Activated B cell treated with CpG ODN at 0.5 μM for 24 hours (primary cell): ENCODE measurements at regions not wholly inside any gene's neighbourhood (a gene's known extent, or its start where the extent isn't known, plus 50 kb on each side); places are given as distances from the start of the nearest gene placed in this dataset.

Experiments
- ATAC-seq: fragments of 200-7000 bp; cut with Tn5 transposase; one replicate; pipeline ENCODE4 v1.10.0; 2021; ENCODE audit warnings: low read depth, mild to moderate bottlenecking, moderate library complexity
- CTCF ChIA-PET: fragments of 350-600 bp; sonication (Branson Sonifier 250); formaldehyde crosslinking; loops from one replicate; lab custom pipeline; 2021; ENCODE audit warnings: antibody characterized with exemption; lab: Charles Lee
- POLR2A ChIA-PET: fragments of 350-600 bp; sonication (Branson Sonifier 250); formaldehyde crosslinking; loops from one replicate; lab custom pipeline; 2021; ENCODE audit warnings: antibody characterized with exemption; lab: Charles Lee
- DNase-seq: peaks from one replicate; pipeline ENCODE4 v3.0.0; 2022
- H3K27ac Mint-ChIP-seq: one replicate; pipeline ENCODE4 v1.8.0; 2020; ENCODE audit warnings: mixed read lengths
- H3K27me3 Mint-ChIP-seq: one replicate; pipeline ENCODE4 v1.8.0; 2021; ENCODE audit warnings: mixed read lengths
- H3K36me3 Mint-ChIP-seq: one replicate; pipeline ENCODE4 v1.8.0; 2021; ENCODE audit warnings: low read depth, mixed read lengths
- H3K4me1 Mint-ChIP-seq: one replicate; pipeline ENCODE4 v1.8.0; 2021; ENCODE audit warnings: mixed read lengths
- H3K4me3 Mint-ChIP-seq: one replicate; pipeline ENCODE4 v1.8.0; 2020; ENCODE audit warnings: mild to moderate bottlenecking, mixed read lengths
- H3K9me3 Mint-ChIP-seq: one replicate; pipeline ENCODE4 v1.8.0; 2020; ENCODE audit warnings: mixed read lengths
- intact Hi-C: fragments of 100-400 bp; cut with micrococcal nuclease; formaldehyde crosslinking; loops from one replicate; pipeline ENCODE4 v1.15.1; 2024
- TF ChIP-seq, protein P1 (sequence below): fragments of 200-600 bp; IDR thresholded peaks from one replicate; pipeline ENCODE4 v1.8.0; 2022; ENCODE audit warnings: antibody characterized with exemption, mild to moderate bottlenecking

DNA sequence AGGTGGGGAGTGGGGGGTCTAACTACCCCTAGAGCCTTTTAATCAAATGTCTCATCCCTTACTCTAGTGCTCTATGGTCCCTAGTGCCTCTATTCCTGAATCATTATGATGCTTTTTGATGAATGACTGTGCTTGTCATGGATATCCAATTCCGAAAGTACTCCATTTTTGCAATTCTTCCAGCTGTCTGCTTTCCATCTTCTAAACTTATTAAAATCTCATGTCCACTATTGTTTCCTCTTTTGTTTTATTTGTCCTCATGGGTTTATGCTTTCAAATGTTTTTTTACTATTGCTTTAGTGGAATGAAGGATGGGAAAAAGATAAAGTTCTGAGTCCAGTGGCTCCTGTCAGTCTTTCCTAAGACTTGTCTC lies 77.2 kb upstream of the KCNMB2 start:
- CTCF ChIA-PET = no interaction called here
- H3K9me3 Mint-ChIP-seq = no peaks in the 10 kb centered on the region
- ATAC-seq (no peak), DNase-seq (no peak)
- no peaks in the 10 kb centered on the region for H3K4me1 Mint-ChIP-seq
- H3K4me3 Mint-ChIP-seq = no peak overlapping the region
- POLR2A ChIA-PET = no interaction called here
- no peak overlapping the region for H3K27ac Mint-ChIP-seq
- intact Hi-C loops = no loop called here
- peaks cover 7% of the 10 kb centered on the region for H3K27me3 Mint-ChIP-seq
- H3K36me3 Mint-ChIP-seq = no peaks in the 10 kb centered on the region
- TF ChIP-seq, protein P1, sequence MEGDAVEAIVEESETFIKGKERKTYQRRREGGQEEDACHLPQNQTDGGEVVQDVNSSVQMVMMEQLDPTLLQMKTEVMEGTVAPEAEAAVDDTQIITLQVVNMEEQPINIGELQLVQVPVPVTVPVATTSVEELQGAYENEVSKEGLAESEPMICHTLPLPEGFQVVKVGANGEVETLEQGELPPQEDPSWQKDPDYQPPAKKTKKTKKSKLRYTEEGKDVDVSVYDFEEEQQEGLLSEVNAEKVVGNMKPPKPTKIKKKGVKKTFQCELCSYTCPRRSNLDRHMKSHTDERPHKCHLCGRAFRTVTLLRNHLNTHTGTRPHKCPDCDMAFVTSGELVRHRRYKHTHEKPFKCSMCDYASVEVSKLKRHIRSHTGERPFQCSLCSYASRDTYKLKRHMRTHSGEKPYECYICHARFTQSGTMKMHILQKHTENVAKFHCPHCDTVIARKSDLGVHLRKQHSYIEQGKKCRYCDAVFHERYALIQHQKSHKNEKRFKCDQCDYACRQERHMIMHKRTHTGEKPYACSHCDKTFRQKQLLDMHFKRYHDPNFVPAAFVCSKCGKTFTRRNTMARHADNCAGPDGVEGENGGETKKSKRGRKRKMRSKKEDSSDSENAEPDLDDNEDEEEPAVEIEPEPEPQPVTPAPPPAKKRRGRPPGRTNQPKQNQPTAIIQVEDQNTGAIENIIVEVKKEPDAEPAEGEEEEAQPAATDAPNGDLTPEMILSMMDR = no peak

DNA sequence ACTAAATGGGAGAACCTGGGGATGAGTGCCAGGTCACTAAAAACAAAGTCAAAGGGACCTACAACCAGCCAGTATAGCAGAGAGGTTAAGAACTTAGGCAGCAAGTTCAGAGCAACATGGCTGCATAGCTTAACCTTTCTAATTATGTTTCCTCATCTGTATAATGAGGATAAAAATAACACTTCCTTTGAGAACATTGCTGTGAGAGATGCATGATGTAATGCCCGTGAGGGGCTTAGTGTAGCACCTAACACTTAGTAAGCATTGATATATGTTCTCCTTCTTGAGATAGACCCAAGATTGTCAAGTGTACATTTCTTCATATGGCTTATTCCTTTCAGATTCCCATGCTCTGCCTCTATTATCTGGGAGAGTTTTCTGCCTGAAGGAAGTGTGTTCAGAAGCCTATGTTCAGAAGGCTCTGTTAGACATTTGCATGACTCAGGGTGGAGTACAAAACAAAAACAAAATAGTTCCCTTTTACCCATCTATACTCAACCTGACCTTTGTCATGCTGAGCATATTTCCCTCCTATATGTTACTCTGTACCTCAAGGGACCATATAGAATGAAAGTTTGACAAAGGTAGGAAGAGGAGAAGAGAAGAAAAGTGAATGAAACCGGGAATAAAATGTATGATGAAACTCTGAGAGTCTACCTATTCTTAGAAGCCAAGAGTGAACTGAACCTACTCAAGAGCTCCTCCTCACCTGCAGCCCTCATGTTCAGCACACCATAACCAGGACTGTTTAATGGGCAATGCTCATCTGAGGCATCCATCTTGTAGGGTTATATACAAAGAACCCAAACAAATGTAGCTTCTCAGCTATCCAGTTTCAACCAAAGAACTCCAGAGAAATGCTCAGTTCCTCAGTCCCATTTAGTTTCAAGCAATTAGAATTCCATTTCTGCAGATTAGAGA lies 70.7 kb upstream of the KCNMB2 start:
- peaks cover 8% of the 10 kb centered on the region for H3K4me1 Mint-ChIP-seq
- TF ChIP-seq, protein P1 = no peak
- DNase-seq = no peak
- intact Hi-C loops = no loop called here
- no peak for ATAC-seq
- H3K27me3 Mint-ChIP-seq = peaks cover 13% of the 10 kb centered on the region
- no peaks in the 10 kb centered on the region for H3K9me3 Mint-ChIP-seq
- H3K4me3 Mint-ChIP-seq = no peak overlapping the region
- POLR2A ChIA-PET = no interaction called here
- no peaks in the 10 kb centered on the region for H3K36me3 Mint-ChIP-seq
- no peak overlapping the region for H3K27ac Mint-ChIP-seq
- CTCF ChIA-PET = no interaction called here

DNA sequence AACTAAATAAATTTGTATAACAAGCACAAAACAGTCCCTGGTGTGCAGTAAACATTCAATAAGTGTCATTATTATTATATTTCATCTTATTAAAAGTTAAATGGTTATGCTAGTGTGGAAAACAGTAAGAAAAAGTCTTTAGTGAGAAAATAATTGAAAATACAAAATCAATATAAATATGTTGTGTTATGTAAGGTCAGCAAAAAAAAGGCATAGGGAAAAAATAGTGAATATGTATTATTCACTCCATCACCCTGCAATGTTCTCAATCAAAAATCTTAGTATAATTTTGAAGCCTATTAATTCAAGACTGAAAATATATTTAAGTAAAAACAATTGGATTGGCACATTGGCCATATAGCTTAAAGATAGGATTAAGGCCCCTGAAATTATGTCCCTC lies 63.3 kb upstream of the KCNMB2 start:
- Mint-ChIP-seq H3K27me3 (peaks cover 11% of the 10 kb centered on the region), H3K4me1 (no peaks in the 10 kb centered on the region), H3K9me3 (no peaks in the 10 kb centered on the region), H3K36me3 (no peaks in the 10 kb centered on the region), H3K4me3 (no peak overlapping the region), H3K27ac (no peak overlapping the region)
- DNase-seq = no peak
- intact Hi-C loops = no loop called here
- CTCF ChIA-PET = no interaction called here
- TF ChIP-seq, protein P1 = no peak
- no peak for ATAC-seq
- POLR2A ChIA-PET = no interaction called here

DNA sequence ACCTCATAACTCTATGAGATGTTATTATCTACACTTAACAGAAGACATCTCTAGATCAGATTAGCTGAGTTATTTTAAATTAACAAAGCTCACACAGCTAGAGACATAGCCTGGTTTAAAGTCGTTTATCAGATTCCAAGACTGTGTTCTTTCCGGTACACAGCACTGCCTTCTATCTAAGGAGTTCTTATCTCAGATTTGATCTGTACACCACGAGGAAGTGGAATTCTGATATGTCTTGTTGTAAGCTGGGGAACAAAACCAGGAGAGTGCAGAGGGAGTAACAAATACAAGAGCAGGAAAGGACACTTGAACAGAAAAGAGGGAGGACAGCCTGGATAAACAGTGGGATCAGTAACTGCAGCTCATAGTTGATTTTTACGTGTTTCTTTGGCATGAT lies 61.7 kb upstream of the KCNMB2 start:
- H3K4me1 Mint-ChIP-seq = no peaks in the 10 kb centered on the region
- TF ChIP-seq, protein P1 = no peak
- H3K27me3 Mint-ChIP-seq = peaks cover 8% of the 10 kb centered on the region
- ChIA-PET POLR2A (no interaction called here), CTCF (no interaction called here)
- DNase-seq = no peak
- intact Hi-C loops = no loop called here
- no peaks in the 10 kb centered on the region for H3K36me3 Mint-ChIP-seq
- ATAC-seq = no peak
- no peak overlapping the region for H3K27ac Mint-ChIP-seq
- no peaks in the 10 kb centered on the region for H3K9me3 Mint-ChIP-seq
- H3K4me3 Mint-ChIP-seq = no peak overlapping the region

- no peaks in the 10 kb centered on the region for H3K4me1 Mint-ChIP-seq
These were observed 61.2 kb upstream of the KCNMB2 start for GRCh38 chr3:178475062-178475461.

More at GRCh38 chr3:178475062-178475461, 61.2 kb upstream of the KCNMB2 start:
- DNase-seq (no peak), ATAC-seq (no peak)
- TF ChIP-seq, protein P1 = no peak
- Mint-ChIP-seq H3K9me3 (no peaks in the 10 kb centered on the region), H3K36me3 (no peaks in the 10 kb centered on the region), H3K27me3 (peaks cover 6% of the 10 kb centered on the region), H3K27ac (no peak overlapping the region), H3K4me3 (no peak overlapping the region)
- CTCF ChIA-PET = no interaction called here
- POLR2A ChIA-PET = no interaction called here
- intact Hi-C loops = no loop called here
